GM12892 (cell line): ENCODE measurements at regions not wholly inside any gene's neighbourhood (a gene's known extent, or its start where the extent isn't known, plus 50 kb on each side); places are given as distances from the start of the nearest gene placed in this dataset.

ENCODE experiments used
- DNase-seq: peaks from one replicate; pipeline ENCODE4 v3.0.0; 2011; ENCODE audit not compliant: insufficient read length
- FAIRE-seq: peaks from 2 replicates; lab custom pipeline; 2011; peaks lifted over from hg19 to GRCh38; lab: Jason Lieb, UNC
- POLR2A ChIP-seq: IDR thresholded peaks from 2 replicates; pipeline ENCODE4 v1.6.1; 2011; ENCODE audit warnings: low read depth, low read length, control low read depth
- POLR2AphosphoS5 ChIP-seq: IDR thresholded peaks from 2 replicates; pipeline ENCODE4 v1.6.1; 2011; ENCODE audit warnings: low read depth, low read length, control low read depth
- TAF1 ChIP-seq: IDR thresholded peaks from 2 replicates; pipeline ENCODE4 v1.6.1; 2011; ENCODE audit warnings: low read depth, mild to moderate bottlenecking, control low read depth, low read length, borderline replicate concordance

DNA sequence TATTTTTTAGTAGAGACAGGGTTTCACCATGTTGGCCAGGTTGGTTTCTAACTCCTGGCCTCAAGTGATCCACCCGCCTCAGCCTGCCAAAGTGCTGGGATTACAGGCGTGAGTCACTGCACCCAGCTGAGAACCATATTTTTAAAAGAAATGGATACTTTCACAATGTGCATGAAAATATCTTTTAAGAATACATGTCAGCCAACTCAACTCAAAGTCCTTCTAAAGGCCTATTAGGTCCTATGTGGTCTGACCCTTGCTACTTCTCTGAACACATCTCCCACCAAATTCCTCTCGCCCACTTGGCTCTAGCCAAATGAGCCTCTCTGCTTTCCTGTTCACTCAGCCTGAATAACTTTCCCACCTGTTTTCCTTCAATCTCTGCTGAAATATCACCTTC, 119.6 kb downstream of the MTX2 start:
- DNase-seq = no peak
- no peak for FAIRE-seq
- TF ChIP-seq POLR2A (no peak), TAF1 (no peak), POLR2AphosphoS5 (no peak)

DNA sequence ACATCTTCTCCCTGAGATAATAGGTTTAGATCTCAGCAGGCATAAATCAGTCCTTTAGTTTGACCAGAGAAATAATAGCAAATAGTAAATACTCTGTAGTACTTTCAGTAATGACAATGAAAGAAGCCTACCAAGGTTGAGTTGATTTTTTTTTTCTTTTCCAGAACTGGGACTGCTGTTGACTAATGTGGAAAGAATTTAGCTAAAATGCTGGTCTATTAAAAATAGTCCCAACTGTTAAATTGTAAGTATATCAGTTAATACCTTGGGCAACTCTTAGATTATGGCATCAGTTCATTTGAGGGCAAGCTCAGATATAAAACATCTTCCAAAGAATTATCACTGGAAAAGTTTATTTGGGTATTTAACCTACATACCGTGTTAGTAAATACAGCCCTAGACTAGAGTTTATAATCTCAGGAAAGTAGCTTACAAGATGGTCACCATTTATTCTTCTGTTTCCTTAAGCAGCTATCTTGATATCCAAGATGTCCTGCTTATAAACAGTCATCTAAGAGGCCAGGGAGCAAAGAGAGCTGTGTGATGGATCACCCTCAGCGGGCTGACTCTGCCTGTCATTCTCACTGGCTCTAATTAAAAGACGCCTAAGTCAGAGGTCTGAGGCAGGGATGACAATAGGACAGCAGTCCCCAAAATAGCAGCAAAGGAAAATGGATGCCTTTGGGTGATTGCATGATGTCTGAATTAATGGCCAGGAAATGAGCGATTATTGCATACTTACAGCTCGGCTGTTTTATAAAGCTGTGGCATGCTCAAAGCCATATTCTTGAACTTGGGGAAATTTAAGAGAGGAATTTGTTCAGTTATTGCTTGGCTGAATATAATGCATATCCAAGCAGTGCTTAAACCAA, 121.3 kb downstream of the MTX2 start:
- no peak for TF ChIP-seq POLR2AphosphoS5
- no peak for TF ChIP-seq TAF1
- no peak for TF ChIP-seq POLR2A
- no peak for DNase-seq
- FAIRE-seq = no peak

- DNase-seq (no peak), FAIRE-seq (no peak)
- TF ChIP-seq TAF1 (no peak), POLR2A (no peak)
These were observed 121.8 kb downstream of the MTX2 start for GRCh38 chr2:176391148-176391419.

- DNase-seq = no peak
- FAIRE-seq = no peak
- TF ChIP-seq POLR2AphosphoS5 (no peak), TAF1 (no peak), POLR2A (no peak)
These were observed 123.0 kb downstream of the MTX2 start for GRCh38 chr2:176392249-176392648.

DNA sequence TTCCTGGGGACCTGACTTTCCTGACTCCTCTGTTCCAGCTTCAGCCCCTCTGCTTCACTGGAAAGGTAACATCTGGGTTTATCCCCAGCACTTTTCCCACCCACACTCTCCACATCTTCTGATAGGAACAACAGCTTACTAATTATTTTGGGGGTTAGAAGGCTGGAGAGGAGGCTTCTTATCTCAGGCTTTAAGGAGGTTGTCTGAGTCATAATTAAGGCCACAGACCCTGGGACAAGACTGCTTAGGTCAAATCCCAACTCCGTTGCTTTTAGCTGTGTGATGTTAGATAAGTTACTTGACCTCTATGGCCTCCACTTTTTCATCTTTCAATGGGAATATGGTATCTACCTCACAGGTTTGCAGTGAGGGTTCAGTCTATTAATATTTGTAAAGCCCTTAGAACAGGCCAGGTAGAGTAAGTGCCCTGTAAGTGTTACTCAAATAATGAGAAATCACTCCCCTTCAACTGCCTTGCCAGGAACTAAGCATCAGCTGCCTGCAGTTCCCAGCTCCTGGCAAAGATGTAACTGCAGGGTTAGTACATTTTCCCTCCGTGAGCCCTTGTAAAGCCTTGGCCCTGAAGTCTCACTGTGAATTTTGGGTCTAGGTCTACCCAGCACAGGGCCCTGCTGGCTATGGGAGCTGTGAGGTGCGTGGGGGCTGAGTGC, 123.6 kb downstream of the MTX2 start:
- no peak for DNase-seq
- TF ChIP-seq TAF1 (no peak), POLR2A (no peak), POLR2AphosphoS5 (no peak)
- FAIRE-seq = no peak

- DNase-seq = no peak
- TF ChIP-seq POLR2A (no peak), TAF1 (no peak), POLR2AphosphoS5 (no peak)
- FAIRE-seq = no peak
These were observed 126.1 kb downstream of the MTX2 start for GRCh38 chr2:176395273-176395854.

GRCh38 chr2:176398243-176399073, 129.2 kb downstream of the MTX2 start:
- no peak for TF ChIP-seq POLR2AphosphoS5
- no peak for TF ChIP-seq POLR2A
- TF ChIP-seq TAF1 = no peak
- no peak for DNase-seq
- no peak for FAIRE-seq

GRCh38 chr2:176399074-176399598, 129.9 kb downstream of the MTX2 start:
- DNase-seq = no peak
- TF ChIP-seq POLR2AphosphoS5 = no peak
- FAIRE-seq = no peak

DNA sequence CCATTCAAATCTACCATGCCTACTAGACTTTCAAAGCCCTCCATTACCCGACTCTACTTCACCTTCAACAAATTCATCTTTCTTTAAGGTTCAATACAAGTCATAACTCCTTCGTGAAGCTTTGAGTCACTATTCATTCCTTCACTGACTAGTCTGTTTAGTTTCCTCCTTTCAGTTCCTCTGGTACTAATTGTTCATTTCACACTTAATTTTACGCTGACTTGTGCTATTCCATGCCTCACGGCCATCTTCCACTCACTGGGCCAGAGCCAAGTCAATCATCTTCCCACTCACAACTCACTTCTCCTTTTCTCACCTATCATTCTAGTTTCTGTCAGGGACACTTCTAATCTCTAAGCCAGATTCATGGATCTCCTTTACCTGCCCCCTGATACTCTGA, 136.2 kb downstream of the MTX2 start:
- TF ChIP-seq TAF1 (no peak), POLR2A (no peak), POLR2AphosphoS5 (no peak)
- DNase-seq = no peak
- FAIRE-seq = no peak

GRCh38 chr2:176407706-176408105, 138.5 kb downstream of the MTX2 start:
- DNase-seq (no peak), FAIRE-seq (no peak)
- TF ChIP-seq TAF1 (no peak), POLR2A (no peak), POLR2AphosphoS5 (no peak)

- DNase-seq = no peak
These were observed 140.4 kb downstream of the MTX2 start for GRCh38 chr2:176409671-176410070.

More at GRCh38 chr2:176409671-176410070, 140.4 kb downstream of the MTX2 start:
- no peak for FAIRE-seq
- TF ChIP-seq TAF1 (no peak), POLR2AphosphoS5 (no peak)
